HepG2 (cell line): ENCODE measurements at regions not wholly inside any gene's neighbourhood (a gene's known extent, or its start where the extent isn't known, plus 50 kb on each side); places are given as distances from the start of the nearest gene placed in this dataset.

Experiments used
- EZH2 ChIP-seq: conservative IDR thresholded peaks from 2 replicates; pipeline ENCODE4 v1.6.1; 2012; ENCODE audit warnings: mild to moderate bottlenecking, low read depth, low read length, moderate library complexity
- JUND ChIP-seq: sonication (generic); formaldehyde crosslinking; IDR thresholded peaks from 2 replicates; pipeline ENCODE4 v1.8.0; 2022; ENCODE audit warnings: mild to moderate bottlenecking, missing genetic modification reagents
- NR2F2 ChIP-seq: IDR thresholded peaks from 2 replicates; pipeline ENCODE4 v1.6.1; 2012; ENCODE audit warnings: low read depth, inconsistent platforms, borderline replicate concordance
- TF ChIP-seq, protein P1 (sequence below): sonication (generic); formaldehyde crosslinking; IDR thresholded peaks from 2 replicates; pipeline ENCODE4 v1.5.0; 2020; ENCODE audit warnings: mild to moderate bottlenecking, missing genetic modification reagents, moderate library complexity

- no peak for TF ChIP-seq JUND (CRISPR knock-in tag)
- no peak for TF ChIP-seq NR2F2
- no peak for TF ChIP-seq EZH2
- TF ChIP-seq, protein P1, sequence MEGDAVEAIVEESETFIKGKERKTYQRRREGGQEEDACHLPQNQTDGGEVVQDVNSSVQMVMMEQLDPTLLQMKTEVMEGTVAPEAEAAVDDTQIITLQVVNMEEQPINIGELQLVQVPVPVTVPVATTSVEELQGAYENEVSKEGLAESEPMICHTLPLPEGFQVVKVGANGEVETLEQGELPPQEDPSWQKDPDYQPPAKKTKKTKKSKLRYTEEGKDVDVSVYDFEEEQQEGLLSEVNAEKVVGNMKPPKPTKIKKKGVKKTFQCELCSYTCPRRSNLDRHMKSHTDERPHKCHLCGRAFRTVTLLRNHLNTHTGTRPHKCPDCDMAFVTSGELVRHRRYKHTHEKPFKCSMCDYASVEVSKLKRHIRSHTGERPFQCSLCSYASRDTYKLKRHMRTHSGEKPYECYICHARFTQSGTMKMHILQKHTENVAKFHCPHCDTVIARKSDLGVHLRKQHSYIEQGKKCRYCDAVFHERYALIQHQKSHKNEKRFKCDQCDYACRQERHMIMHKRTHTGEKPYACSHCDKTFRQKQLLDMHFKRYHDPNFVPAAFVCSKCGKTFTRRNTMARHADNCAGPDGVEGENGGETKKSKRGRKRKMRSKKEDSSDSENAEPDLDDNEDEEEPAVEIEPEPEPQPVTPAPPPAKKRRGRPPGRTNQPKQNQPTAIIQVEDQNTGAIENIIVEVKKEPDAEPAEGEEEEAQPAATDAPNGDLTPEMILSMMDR (CRISPR knock-in tag) = no peak
Measured at GRCh38 chr7:13476881-13477444, 512.5 kb downstream of the ETV1 start.
